ENCODE measurements at regions not wholly inside any gene's neighbourhood (a gene's known extent, or its start where the extent isn't known, plus 50 kb on each side); places are given as distances from the start of the nearest gene placed in this dataset.

DNA sequence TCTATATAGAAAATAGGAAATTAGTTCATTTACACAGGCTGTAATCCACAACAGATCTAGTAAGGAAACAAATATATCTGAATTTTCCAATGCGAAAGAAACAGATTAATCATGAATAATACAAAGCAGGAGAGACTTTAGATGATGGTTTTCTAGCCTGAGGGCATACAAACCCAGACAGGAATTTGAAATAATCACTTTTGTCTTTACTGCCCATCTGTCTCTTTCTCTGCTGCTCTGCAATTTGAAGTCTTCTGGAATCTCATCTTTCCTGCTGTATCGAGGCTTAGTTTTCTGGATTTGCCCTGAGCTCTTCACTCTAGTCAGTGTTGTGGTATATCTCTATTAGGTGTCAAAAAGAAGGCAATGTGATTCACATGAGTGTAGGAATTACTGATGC is 711.8 kb upstream of the FAM241A start:
- Histone ChIP-seq H3K9me3 (ENCODE audit: control insufficient read depth, insufficient read depth, low read depth, low read length) (no peaks in the 10 kb centered on the region), H3K4me3 (ENCODE audit: low read depth in 2 of 2, low read length in 2 of 2) (no peak overlapping the region), H3K4me1 (ENCODE audit: control insufficient read depth, insufficient read depth, low read length) (no peaks in the 10 kb centered on the region), H3K27ac (ENCODE audit: low read length) (no peak overlapping the region), H3K36me3 (ENCODE audit: control insufficient read depth, insufficient read depth, low read length) (no peaks in the 10 kb centered on the region), H3K27me3 (ENCODE audit: control insufficient read depth, insufficient read depth, low read length) (no peaks in the 10 kb centered on the region)
- no TSS peak for BruUV-seq (replicated peaks)
- TF ChIP-seq POLR2AphosphoS5 (IDR thresholded peaks at IDR 0.05; ENCODE audit: low read depth, low read length) (no peak), TCF7L2 (IDR thresholded peaks at IDR 0.05; ENCODE audit: low read depth, low read length) (no peak), SIN3A (IDR thresholded peaks at IDR 0.05; ENCODE audit: borderline replicate concordance, insufficient read depth, low read depth, low read length) (no peak)
- TF ChIP-seq, protein P1, sequence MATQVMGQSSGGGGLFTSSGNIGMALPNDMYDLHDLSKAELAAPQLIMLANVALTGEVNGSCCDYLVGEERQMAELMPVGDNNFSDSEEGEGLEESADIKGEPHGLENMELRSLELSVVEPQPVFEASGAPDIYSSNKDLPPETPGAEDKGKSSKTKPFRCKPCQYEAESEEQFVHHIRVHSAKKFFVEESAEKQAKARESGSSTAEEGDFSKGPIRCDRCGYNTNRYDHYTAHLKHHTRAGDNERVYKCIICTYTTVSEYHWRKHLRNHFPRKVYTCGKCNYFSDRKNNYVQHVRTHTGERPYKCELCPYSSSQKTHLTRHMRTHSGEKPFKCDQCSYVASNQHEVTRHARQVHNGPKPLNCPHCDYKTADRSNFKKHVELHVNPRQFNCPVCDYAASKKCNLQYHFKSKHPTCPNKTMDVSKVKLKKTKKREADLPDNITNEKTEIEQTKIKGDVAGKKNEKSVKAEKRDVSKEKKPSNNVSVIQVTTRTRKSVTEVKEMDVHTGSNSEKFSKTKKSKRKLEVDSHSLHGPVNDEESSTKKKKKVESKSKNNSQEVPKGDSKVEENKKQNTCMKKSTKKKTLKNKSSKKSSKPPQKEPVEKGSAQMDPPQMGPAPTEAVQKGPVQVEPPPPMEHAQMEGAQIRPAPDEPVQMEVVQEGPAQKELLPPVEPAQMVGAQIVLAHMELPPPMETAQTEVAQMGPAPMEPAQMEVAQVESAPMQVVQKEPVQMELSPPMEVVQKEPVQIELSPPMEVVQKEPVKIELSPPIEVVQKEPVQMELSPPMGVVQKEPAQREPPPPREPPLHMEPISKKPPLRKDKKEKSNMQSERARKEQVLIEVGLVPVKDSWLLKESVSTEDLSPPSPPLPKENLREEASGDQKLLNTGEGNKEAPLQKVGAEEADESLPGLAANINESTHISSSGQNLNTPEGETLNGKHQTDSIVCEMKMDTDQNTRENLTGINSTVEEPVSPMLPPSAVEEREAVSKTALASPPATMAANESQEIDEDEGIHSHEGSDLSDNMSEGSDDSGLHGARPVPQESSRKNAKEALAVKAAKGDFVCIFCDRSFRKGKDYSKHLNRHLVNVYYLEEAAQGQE (IDR thresholded peaks at IDR 0.05; ENCODE audit: insufficient read depth in 1 of 2, low read depth in 2 of 2, low read length in 1 of 2): no peak
- TF ChIP-seq, protein P2, sequence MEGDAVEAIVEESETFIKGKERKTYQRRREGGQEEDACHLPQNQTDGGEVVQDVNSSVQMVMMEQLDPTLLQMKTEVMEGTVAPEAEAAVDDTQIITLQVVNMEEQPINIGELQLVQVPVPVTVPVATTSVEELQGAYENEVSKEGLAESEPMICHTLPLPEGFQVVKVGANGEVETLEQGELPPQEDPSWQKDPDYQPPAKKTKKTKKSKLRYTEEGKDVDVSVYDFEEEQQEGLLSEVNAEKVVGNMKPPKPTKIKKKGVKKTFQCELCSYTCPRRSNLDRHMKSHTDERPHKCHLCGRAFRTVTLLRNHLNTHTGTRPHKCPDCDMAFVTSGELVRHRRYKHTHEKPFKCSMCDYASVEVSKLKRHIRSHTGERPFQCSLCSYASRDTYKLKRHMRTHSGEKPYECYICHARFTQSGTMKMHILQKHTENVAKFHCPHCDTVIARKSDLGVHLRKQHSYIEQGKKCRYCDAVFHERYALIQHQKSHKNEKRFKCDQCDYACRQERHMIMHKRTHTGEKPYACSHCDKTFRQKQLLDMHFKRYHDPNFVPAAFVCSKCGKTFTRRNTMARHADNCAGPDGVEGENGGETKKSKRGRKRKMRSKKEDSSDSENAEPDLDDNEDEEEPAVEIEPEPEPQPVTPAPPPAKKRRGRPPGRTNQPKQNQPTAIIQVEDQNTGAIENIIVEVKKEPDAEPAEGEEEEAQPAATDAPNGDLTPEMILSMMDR (IDR thresholded peaks at IDR 0.05): no peak
- ATAC-seq: no peak
- no peak for DNase-seq (ENCODE audit: low read depth, low spot score)
- in situ Hi-C loops (cut with HindIII; ENCODE audit: low pct_unique_long_range_greater_than_20kb, low sequenced_read_pairs): no loop called here
- intact Hi-C loops (cut with micrococcal nuclease; ENCODE audit: unreplicated experiment): no loop called here
- ChIA-PET CTCF (no interaction called here), POLR2A (no interaction called here)

DNA sequence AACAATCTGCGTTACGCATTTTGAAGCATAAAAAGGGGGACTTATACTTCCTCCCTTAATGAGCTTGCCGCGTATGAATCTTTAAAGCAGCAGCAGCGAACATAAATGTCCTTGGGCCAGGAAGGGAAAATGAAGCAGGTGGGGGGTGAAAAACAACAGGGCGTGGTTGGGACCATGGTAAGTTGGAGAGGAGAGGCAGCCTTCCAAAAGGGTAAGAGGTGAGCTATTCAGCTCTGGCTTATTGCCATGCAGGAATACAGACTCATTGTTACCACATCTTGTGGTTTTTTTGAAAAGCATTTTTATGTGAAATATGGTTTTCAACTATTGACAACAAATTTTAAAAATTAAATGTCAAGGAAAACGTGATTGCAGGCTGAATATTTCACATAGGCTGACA is 710.7 kb upstream of the FAM241A start:
- in situ Hi-C loops (cut with HindIII; ENCODE audit: low pct_unique_long_range_greater_than_20kb, low sequenced_read_pairs): no loop called here
- no peak for TF ChIP-seq POLR2AphosphoS5 (IDR thresholded peaks at IDR 0.05; ENCODE audit: low read depth, low read length)
- TF ChIP-seq, protein P2 (IDR thresholded peaks at IDR 0.05): no peak
- no peak for TF ChIP-seq SIN3A (IDR thresholded peaks at IDR 0.05; ENCODE audit: borderline replicate concordance, insufficient read depth, low read depth, low read length)
- TF ChIP-seq, protein P1 (IDR thresholded peaks at IDR 0.05; ENCODE audit: insufficient read depth in 1 of 2, low read depth in 2 of 2, low read length in 1 of 2): no peak
- no peak for TF ChIP-seq TCF7L2 (IDR thresholded peaks at IDR 0.05; ENCODE audit: low read depth, low read length)
- ChIA-PET POLR2A (no interaction called here), CTCF (no interaction called here)
- Histone ChIP-seq H3K4me3 (ENCODE audit: low read depth in 2 of 2, low read length in 2 of 2) (no peak overlapping the region), H3K9me3 (ENCODE audit: control insufficient read depth, insufficient read depth, low read depth, low read length) (no peaks in the 10 kb centered on the region), H3K4me1 (ENCODE audit: control insufficient read depth, insufficient read depth, low read length) (no peaks in the 10 kb centered on the region), H3K27ac (ENCODE audit: low read length) (no peak overlapping the region), H3K36me3 (ENCODE audit: control insufficient read depth, insufficient read depth, low read length) (no peaks in the 10 kb centered on the region), H3K27me3 (ENCODE audit: control insufficient read depth, insufficient read depth, low read length) (no peaks in the 10 kb centered on the region)
- ATAC-seq (no peak), DNase-seq (ENCODE audit: low read depth, low spot score) (no peak)
- BruUV-seq (replicated peaks): no TSS peak
- intact Hi-C loops (cut with micrococcal nuclease; ENCODE audit: unreplicated experiment): no loop called here
